Left ventricle myocardium inferior (tissue), 1 donor: ENCODE measurements at regions not wholly inside any gene's neighbourhood (a gene's known extent, or its start where the extent isn't known, plus 50 kb on each side); places are given as distances from the start of the nearest gene placed in this dataset.

ENCODE experiments used
- DNase-seq: peaks from one replicate; pipeline ENCODE4 v3.0.0-alpha.2; 2020
- H3K27ac ChIP-seq: fragments of 200-600 bp; replicated peaks from 2 replicates; pipeline ENCODE4 v1.8.0; 2021
- H3K27me3 ChIP-seq: fragments of 200-600 bp; 2 replicates; pipeline ENCODE4 v1.8.0; 2021; ENCODE audit warnings: low read depth
- H3K36me3 ChIP-seq: fragments of 200-600 bp; 2 replicates; pipeline ENCODE4 v1.8.0; 2021
- H3K4me1 ChIP-seq: fragments of 200-600 bp; 2 replicates; pipeline ENCODE4 v1.8.0; 2021
- H3K4me3 ChIP-seq: fragments of 200-600 bp; 2 replicates; pipeline ENCODE4 v1.8.0; 2021; ENCODE audit warnings: mild to moderate bottlenecking, moderate library complexity
- H3K9me3 ChIP-seq: fragments of 200-600 bp; replicated peaks from 2 replicates; pipeline ENCODE4 v1.8.0; 2021
- CTCF ChIP-seq: fragments of 200-600 bp; IDR thresholded peaks from 2 replicates; pipeline ENCODE4 v1.8.0; 2021; ENCODE audit warnings: antibody characterized with exemption, mild to moderate bottlenecking, borderline replicate concordance
- intact Hi-C: fragments of 100-400 bp; cut with micrococcal nuclease; formaldehyde crosslinking; loops from one replicate; pipeline ENCODE4 v1.11.0; 2022
- donor health status: DM: no; HTN: yes; CAD: no; lungs with severe emphysema.

- intact Hi-C loops = no loop called here
- H3K27ac ChIP-seq = no peak overlapping the region
- no peaks in the 10 kb centered on the region for H3K27me3 ChIP-seq
- H3K4me1 ChIP-seq = no peaks in the 10 kb centered on the region
- TF ChIP-seq CTCF = no peak
- H3K4me3 ChIP-seq = no peak overlapping the region
- no peak for DNase-seq
- no peaks in the 10 kb centered on the region for H3K36me3 ChIP-seq
- peaks cover 10% of the 10 kb centered on the region for H3K9me3 ChIP-seq
These were observed 836.9 kb upstream of the CELF4 start for GRCh38 chr18:38402509-38402908.

- H3K36me3 ChIP-seq = no peaks in the 10 kb centered on the region
- H3K4me1 ChIP-seq = no peaks in the 10 kb centered on the region
- peaks cover 7% of the 10 kb centered on the region for H3K9me3 ChIP-seq
- no peak overlapping the region for H3K27ac ChIP-seq
- no peak for DNase-seq
- no peak for TF ChIP-seq CTCF
- intact Hi-C loops = no loop called here
- H3K4me3 ChIP-seq = no peak overlapping the region
- H3K27me3 ChIP-seq = no peaks in the 10 kb centered on the region
These were observed 831.5 kb upstream of the CELF4 start for GRCh38 chr18:38397094-38397493.

DNA sequence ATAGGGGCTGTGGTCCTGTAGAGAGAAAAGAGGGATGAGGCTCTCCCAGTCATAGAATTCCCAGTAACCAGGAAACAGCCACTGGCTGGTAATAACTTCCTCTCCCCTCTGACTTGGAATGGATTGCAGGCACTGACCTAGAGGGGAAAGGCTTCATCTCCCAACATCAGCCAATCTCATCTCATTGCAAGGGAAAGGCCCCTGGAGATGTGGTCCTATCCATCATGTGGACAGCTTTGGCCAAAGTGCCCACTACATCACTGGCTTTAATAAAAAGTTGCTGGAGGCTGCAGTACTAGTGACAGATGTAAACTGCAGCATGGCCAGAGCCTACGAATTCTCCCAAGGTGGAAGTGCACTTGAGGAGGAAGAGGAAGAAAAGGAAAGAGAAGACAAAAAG is 820.5 kb upstream of the CELF4 start:
- Histone ChIP-seq H3K27ac (no peak overlapping the region), H3K4me1 (no peaks in the 10 kb centered on the region), H3K9me3 (no peaks in the 10 kb centered on the region), H3K27me3 (no peaks in the 10 kb centered on the region), H3K36me3 (no peaks in the 10 kb centered on the region), H3K4me3 (no peak overlapping the region)
- DNase-seq = no peak
- intact Hi-C loops = no loop called here
- no peak for TF ChIP-seq CTCF

DNA sequence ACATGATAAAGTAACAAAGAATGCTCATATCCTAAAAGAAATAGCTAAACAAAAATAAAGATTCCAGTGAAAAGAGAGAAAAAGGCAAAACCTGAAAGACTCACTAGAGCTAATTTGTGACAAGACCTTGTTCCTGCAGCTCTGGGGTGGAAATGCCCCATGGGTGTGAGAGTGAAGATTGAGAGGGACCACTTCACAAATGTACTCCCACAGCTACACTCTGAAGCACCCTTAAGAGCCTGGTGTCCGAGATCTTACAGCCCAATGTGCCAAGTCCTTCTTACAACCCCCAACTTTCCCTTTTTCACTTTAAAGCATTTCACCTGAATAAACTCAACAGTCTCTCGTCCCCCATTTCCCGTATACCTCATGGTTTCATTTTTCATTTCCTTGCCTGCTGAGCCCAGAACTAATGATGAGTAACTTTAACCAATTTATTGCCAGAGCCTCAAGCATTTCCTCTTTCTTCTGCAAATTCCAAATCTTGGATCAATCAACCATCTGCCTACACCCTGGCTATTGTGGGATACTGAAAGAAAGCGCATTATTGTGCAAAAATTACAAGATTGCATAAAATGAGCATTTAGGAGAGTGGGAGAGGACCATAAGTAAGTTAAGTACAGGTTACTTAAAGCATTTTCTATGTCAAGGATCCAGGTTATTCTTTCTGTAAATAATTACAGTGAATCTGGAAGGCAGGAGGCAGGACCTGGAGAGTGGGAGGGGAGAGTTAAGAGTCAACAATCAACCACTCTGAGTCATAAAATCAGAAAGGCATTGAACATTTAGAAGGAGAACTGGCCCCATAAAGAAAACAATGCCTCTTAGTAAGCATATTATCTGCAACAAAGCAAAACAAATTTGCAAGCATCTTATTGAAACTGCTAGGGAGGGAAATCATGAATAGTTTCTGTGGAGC is 804.4 kb upstream of the CELF4 start:
- H3K27ac ChIP-seq = no peak overlapping the region
- H3K9me3 ChIP-seq = peaks cover 2% of the 10 kb centered on the region
- intact Hi-C loops = no loop called here
- TF ChIP-seq CTCF = no peak
- no peak for DNase-seq
- no peaks in the 10 kb centered on the region for H3K4me1 ChIP-seq
- H3K4me3 ChIP-seq = no peak overlapping the region
- H3K36me3 ChIP-seq = no peaks in the 10 kb centered on the region
- no peaks in the 10 kb centered on the region for H3K27me3 ChIP-seq

DNA sequence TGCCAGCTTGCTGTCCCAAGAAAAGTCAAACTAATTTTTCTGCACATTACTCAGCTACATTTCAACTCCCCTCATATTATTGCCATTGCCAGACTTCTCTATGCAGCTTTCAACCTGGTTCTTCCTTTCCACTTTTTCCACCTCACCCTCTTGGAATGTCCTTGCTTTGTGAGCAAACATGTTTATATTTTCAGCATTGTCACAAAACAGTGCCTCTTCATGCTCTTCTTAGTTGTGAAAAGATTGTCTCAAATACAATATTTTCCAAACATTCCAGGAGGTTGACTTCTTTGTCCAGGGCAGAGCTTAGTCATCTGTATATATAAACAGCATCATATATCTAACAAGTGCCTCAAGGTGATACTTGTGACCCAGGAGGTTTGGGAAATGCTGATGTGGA is 803.3 kb upstream of the CELF4 start:
- Histone ChIP-seq H3K27me3 (no peaks in the 10 kb centered on the region), H3K4me1 (no peaks in the 10 kb centered on the region), H3K36me3 (no peaks in the 10 kb centered on the region), H3K27ac (no peak overlapping the region), H3K4me3 (no peak overlapping the region), H3K9me3 (peaks cover 4% of the 10 kb centered on the region)
- no peak for TF ChIP-seq CTCF
- DNase-seq = no peak
- intact Hi-C loops = no loop called here
